ENCODE measurements at regions not wholly inside any gene's neighbourhood (a gene's known extent, or its start where the extent isn't known, plus 50 kb on each side); places are given as distances from the start of the nearest gene placed in this dataset.

DNA sequence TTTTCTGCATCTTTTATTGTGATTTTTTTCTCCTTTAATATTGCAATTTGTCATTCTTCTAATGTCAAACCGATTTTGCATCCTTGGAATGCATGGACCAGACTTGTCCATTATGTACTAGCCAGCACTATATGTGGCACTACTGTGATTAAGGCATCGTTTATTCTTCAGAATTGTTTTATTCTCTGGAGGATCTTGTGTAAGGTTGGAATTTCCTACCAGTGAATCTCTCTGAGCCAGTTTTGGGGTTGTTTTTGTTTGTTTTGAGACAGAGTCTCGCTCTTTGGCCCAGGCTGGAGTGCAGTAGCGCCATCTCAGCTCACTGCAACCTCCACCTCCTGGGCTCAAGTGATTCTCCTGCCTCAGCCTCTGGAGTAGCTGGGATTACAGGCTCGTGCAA is 58.5 kb downstream of the IGLL5 start:
- DNase-seq (ENCODE audit: low read depth): no peak
- TF ChIP-seq, protein P1, sequence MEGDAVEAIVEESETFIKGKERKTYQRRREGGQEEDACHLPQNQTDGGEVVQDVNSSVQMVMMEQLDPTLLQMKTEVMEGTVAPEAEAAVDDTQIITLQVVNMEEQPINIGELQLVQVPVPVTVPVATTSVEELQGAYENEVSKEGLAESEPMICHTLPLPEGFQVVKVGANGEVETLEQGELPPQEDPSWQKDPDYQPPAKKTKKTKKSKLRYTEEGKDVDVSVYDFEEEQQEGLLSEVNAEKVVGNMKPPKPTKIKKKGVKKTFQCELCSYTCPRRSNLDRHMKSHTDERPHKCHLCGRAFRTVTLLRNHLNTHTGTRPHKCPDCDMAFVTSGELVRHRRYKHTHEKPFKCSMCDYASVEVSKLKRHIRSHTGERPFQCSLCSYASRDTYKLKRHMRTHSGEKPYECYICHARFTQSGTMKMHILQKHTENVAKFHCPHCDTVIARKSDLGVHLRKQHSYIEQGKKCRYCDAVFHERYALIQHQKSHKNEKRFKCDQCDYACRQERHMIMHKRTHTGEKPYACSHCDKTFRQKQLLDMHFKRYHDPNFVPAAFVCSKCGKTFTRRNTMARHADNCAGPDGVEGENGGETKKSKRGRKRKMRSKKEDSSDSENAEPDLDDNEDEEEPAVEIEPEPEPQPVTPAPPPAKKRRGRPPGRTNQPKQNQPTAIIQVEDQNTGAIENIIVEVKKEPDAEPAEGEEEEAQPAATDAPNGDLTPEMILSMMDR (IDR thresholded peaks at IDR 0.05; ENCODE audit: low read depth, low read length, missing control alignments): no peak
- no peak overlapping the region for H3K4me3 ChIP-seq (ENCODE audit: low read depth, low read length)

GRCh38 chr22:22948651-22949571 is 61.3 kb downstream of the IGLL5 start:
- TF ChIP-seq, protein P1 (IDR thresholded peaks at IDR 0.05; ENCODE audit: low read depth, low read length, missing control alignments): no peak
- no peak for DNase-seq (ENCODE audit: low read depth)

GRCh38 chr22:22949953-22950352 is 62.3 kb downstream of the IGLL5 start:
- no peak overlapping the region for H3K4me3 ChIP-seq (ENCODE audit: low read depth, low read length)
- TF ChIP-seq, protein P1 (IDR thresholded peaks at IDR 0.05; ENCODE audit: low read depth, low read length, missing control alignments): no peak
- no peak for DNase-seq (ENCODE audit: low read depth)

More at GRCh38 chr22:22948651-22949571, 61.3 kb downstream of the IGLL5 start:
- no peak overlapping the region for H3K4me3 ChIP-seq (ENCODE audit: low read depth, low read length)

- DNase-seq (ENCODE audit: low read depth): no peak
- TF ChIP-seq, protein P1 (IDR thresholded peaks at IDR 0.05; ENCODE audit: low read depth, low read length, missing control alignments): peak; percentile 1
- H3K4me3 ChIP-seq (ENCODE audit: low read depth, low read length): no peak overlapping the region
Observed at GRCh38 chr22:22951035-22951434, 63.4 kb downstream of the IGLL5 start.

DNA sequence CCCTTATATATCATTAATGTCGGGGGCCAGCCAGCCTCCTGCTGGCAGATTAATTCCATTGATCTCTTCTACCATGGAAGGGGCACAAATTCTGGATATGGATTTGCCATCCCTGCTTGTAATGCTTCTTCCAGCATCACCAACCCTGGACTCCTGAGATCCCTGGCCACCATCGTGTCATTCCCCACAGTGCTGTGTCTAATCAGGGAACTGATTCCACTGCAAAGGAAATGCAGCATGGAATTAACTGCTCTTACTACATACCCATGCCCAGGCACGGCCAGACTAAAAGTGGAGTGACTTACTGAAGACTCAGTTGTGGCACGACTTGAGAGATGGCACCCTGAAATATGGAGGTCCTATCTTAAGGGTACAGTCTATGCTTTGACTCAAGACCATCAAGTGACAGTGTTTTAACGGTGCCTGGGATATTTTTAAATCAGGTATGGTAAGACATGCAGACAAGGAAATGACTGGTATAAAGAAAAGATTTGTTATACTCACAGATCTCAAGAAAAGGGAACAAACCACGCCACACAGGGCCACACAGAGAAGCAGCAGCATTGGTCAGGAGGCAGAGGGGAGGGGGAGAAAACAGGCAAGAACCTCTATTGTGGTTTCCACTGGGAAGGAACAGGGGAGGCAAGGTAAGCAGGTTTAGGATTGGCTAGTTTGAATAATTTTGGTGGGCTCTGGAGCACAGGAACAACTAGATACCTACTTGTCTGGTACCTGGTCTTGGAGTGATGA is 65.1 kb downstream of the IGLL5 start:
- DNase-seq (ENCODE audit: low read depth): no peak
- H3K4me3 ChIP-seq (ENCODE audit: low read depth, low read length): no peak overlapping the region
- TF ChIP-seq, protein P1 (IDR thresholded peaks at IDR 0.05; ENCODE audit: low read depth, low read length, missing control alignments): no peak

- TF ChIP-seq, protein P1 (IDR thresholded peaks at IDR 0.05; ENCODE audit: low read depth, low read length, missing control alignments): no peak
- no peak overlapping the region for H3K4me3 ChIP-seq (ENCODE audit: low read depth, low read length)
- DNase-seq (ENCODE audit: low read depth): no peak
Observed at GRCh38 chr22:22953791-22954190, 66.2 kb downstream of the IGLL5 start.
